Endothelial cell of umbilical vein (primary cell): ENCODE measurements at regions not wholly inside any gene's neighbourhood (a gene's known extent, or its start where the extent isn't known, plus 50 kb on each side); places are given as distances from the start of the nearest gene placed in this dataset.

Experiments used
- BruUV-seq: library from RNA; stranded (reverse); fragments of 400-500 nt; replicated peaks from 2 replicates; lab custom pipeline; 2021; lab: Mats Ljungman, UMichigan
- CTCF ChIA-PET: fragments of 300-600, 350-600 bp; sonication (Branson Sonifier 250); formaldehyde crosslinking; loops from one replicate; lab custom pipeline; 2021; ENCODE audit warnings: antibody characterized with exemption, inconsistent platforms; lab: Charles Lee
- POLR2A ChIA-PET: fragments of 300-600, 350-600 bp; sonication (Branson Sonifier 250); formaldehyde crosslinking; loops from one replicate; lab custom pipeline; 2021; ENCODE audit warnings: antibody characterized with exemption, inconsistent platforms; lab: Charles Lee
- DNase-seq: peaks from one replicate; pipeline ENCODE4 v3.0.0-alpha.2; 2011; ENCODE audit warnings: low read depth, low spot score
- FAIRE-seq: peaks from 2 replicates; lab custom pipeline; 2011; peaks lifted over from hg19 to GRCh38; lab: Jason Lieb, UNC
- H2AFZ ChIP-seq: 2 replicates; pipeline ENCODE4 v1.6.0; 2012; ENCODE audit warnings: low read depth, low read length, control low read depth, inconsistent platforms
- H3K27ac ChIP-seq: 2 replicates; pipeline ENCODE4 v1.5.1; 2011; ENCODE audit warnings: low read depth, mild to moderate bottlenecking, control low read depth, low read length, moderate library complexity; ENCODE audit not compliant: insufficient read depth
- H3K27me3 ChIP-seq, 2 experiments: 2 replicates each; pipeline versions ENCODE4 v1.6.0 to v1.6.1; 2011; ENCODE audit warnings: low read length in 2 of 2, mixed read lengths in 1 of 2; ENCODE audit not compliant: control insufficient read depth in 2 of 2, insufficient read depth in 2 of 2
- H3K36me3 ChIP-seq, 2 experiments: 2 replicates in 1 of 2; 3 replicates in 1 of 2; pipeline ENCODE4 v1.5.1; 2011; ENCODE audit warnings: low read length in 2 of 2, mild to moderate bottlenecking in 1 of 2, moderate library complexity in 1 of 2; ENCODE audit not compliant: control insufficient read depth in 2 of 2, insufficient read depth in 2 of 2; ENCODE audit errors: extremely low read depth in 1 of 2
- H3K4me1 ChIP-seq: 3 replicates; pipeline ENCODE4 v1.5.1; 2011; ENCODE audit warnings: mild to moderate bottlenecking, low read length; ENCODE audit not compliant: control insufficient read depth, insufficient read depth; ENCODE audit errors: extremely low read depth
- H3K4me2 ChIP-seq: 2 replicates; pipeline ENCODE4 v1.6.1; 2011; ENCODE audit warnings: low read length, control low read depth, mixed read lengths; ENCODE audit not compliant: insufficient read depth
- H3K4me3 ChIP-seq, 3 experiments: fragments of 200-600 bp in 1 of 3; sonication (generic), shearing (Covaris generic) in 1 of 3; replicated peaks in 1 of 3; 2 replicates each; pipeline ENCODE4 v1.5.1; 2011 to 2016; ENCODE audit warnings: control low read depth in 3 of 3, low read length in 3 of 3, mild to moderate bottlenecking in 2 of 3, inconsistent platforms in 1 of 3, low read depth in 1 of 3, moderate library complexity in 1 of 3; ENCODE audit not compliant: insufficient read depth in 1 of 3
- H3K79me2 ChIP-seq: 2 replicates; pipeline ENCODE4 v1.6.0; 2012; ENCODE audit warnings: low read length, inconsistent platforms; ENCODE audit not compliant: control insufficient read depth, insufficient read depth
- H3K9ac ChIP-seq: replicated peaks from 2 replicates; pipeline ENCODE3; 2011; ENCODE audit warnings: low read length, control low read depth; ENCODE audit not compliant: insufficient read depth; ENCODE audit errors: extremely low read depth
- H3K9me1 ChIP-seq: replicated peaks from 3 replicates; pipeline ENCODE4 v1.6.0; 2011; ENCODE audit warnings: mild to moderate bottlenecking, low read length; ENCODE audit not compliant: control insufficient read depth, insufficient read depth; ENCODE audit errors: extremely low read depth
- H3K9me3 ChIP-seq: replicated peaks from 2 replicates; pipeline ENCODE4 v1.5.1; 2012; ENCODE audit warnings: low read length, inconsistent platforms; ENCODE audit not compliant: control insufficient read depth, insufficient read depth
- H4K20me1 ChIP-seq: replicated peaks from 2 replicates; pipeline ENCODE3; 2011; ENCODE audit warnings: mild to moderate bottlenecking, low read length; ENCODE audit not compliant: control insufficient read depth, insufficient read depth; ENCODE audit errors: extremely low read depth
- EZH2 ChIP-seq: IDR thresholded peaks from 2 replicates; pipeline ENCODE4 v1.6.1; 2012; ENCODE audit warnings: borderline replicate concordance, low read depth, mild to moderate bottlenecking, moderate library complexity, low read length, inconsistent platforms; ENCODE audit not compliant: severe bottlenecking
- FOS ChIP-seq: IDR thresholded peaks from 2 replicates; pipeline ENCODE4 v1.6.1; 2011; ENCODE audit warnings: mild to moderate bottlenecking, low read length, moderate library complexity, borderline replicate concordance; ENCODE audit not compliant: insufficient read depth
- GATA2 ChIP-seq: IDR thresholded peaks from 2 replicates; pipeline ENCODE4 v1.7.0; 2011; ENCODE audit warnings: low read depth, mild to moderate bottlenecking, moderate library complexity, mixed read lengths, low read length; ENCODE audit not compliant: insufficient read length, insufficient read depth
- JUN ChIP-seq: IDR thresholded peaks from 2 replicates; pipeline ENCODE4 v1.6.1; 2011; ENCODE audit warnings: borderline replicate concordance, low read depth; ENCODE audit not compliant: insufficient read length, insufficient read depth
- MYC ChIP-seq: IDR thresholded peaks from one replicate; pipeline ENCODE4 v1.6.1; 2011; ENCODE audit warnings: mild to moderate bottlenecking, low read depth, low read length
- POLR2A ChIP-seq: IDR thresholded peaks from 2 replicates; pipeline ENCODE4 v1.6.1; 2012; ENCODE audit warnings: low read depth, mild to moderate bottlenecking, control low read depth, low read length
- POLR2AphosphoS5 ChIP-seq: IDR thresholded peaks from 2 replicates; pipeline ENCODE4 v1.6.1; 2012; ENCODE audit warnings: low read depth, mild to moderate bottlenecking, control low read depth, low read length, moderate library complexity; ENCODE audit not compliant: insufficient read depth
- dilution Hi-C: fragments of 300-500 bp; cut with MboI; formaldehyde crosslinking; loops from one replicate; pipeline ENCODE4 v1.15.0; 2019; ENCODE audit warnings: low sequenced_read_pairs; ENCODE audit not compliant: extremely low pct_ligation_motif_present
- intact Hi-C: fragments of 100-400 bp; cut with micrococcal nuclease; formaldehyde crosslinking; loops from one replicate; pipeline ENCODE4 v1.10.0; 2022
- TF ChIP-seq, protein P1 (sequence below), 2 donors: IDR thresholded peaks; 1 replicate in 1 of 2; 2 replicates in 1 of 2; pipeline ENCODE4 v1.5.1; 2011; ENCODE audit warnings: low read length in 2 of 2, mild to moderate bottlenecking in 2 of 2, moderate library complexity in 2 of 2, control low read depth in 1 of 2, inconsistent platforms in 1 of 2, low read depth in 1 of 2; ENCODE audit not compliant: insufficient read depth in 1 of 2; ENCODE audit errors: extremely low read depth in 1 of 2
- TF ChIP-seq, protein P2 (sequence below): IDR thresholded peaks from 2 replicates; pipeline ENCODE4 v1.6.1; 2011; ENCODE audit not compliant: insufficient read depth, insufficient read length

- H3K4me3 ChIP-seq = no peak overlapping the region
- TF ChIP-seq EZH2 (no peak), POLR2AphosphoS5 (no peak), GATA2 (no peak), POLR2A (no peak), JUN (no peak), FOS (no peak), MYC (no peak)
- TF ChIP-seq, protein P1, sequence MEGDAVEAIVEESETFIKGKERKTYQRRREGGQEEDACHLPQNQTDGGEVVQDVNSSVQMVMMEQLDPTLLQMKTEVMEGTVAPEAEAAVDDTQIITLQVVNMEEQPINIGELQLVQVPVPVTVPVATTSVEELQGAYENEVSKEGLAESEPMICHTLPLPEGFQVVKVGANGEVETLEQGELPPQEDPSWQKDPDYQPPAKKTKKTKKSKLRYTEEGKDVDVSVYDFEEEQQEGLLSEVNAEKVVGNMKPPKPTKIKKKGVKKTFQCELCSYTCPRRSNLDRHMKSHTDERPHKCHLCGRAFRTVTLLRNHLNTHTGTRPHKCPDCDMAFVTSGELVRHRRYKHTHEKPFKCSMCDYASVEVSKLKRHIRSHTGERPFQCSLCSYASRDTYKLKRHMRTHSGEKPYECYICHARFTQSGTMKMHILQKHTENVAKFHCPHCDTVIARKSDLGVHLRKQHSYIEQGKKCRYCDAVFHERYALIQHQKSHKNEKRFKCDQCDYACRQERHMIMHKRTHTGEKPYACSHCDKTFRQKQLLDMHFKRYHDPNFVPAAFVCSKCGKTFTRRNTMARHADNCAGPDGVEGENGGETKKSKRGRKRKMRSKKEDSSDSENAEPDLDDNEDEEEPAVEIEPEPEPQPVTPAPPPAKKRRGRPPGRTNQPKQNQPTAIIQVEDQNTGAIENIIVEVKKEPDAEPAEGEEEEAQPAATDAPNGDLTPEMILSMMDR (IDR thresholded peaks at IDR 0.05; ENCODE audit: extremely low read depth in 1 of 2, insufficient read depth in 1 of 2, low read depth in 1 of 2, low read length in 2 of 2) = no peak
- TF ChIP-seq, protein P2, sequence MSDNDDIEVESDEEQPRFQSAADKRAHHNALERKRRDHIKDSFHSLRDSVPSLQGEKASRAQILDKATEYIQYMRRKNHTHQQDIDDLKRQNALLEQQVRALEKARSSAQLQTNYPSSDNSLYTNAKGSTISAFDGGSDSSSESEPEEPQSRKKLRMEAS = no peak
- intact Hi-C loops (no loop called here), dilution Hi-C loops (no loop called here)
- no peak overlapping the region for H3K27ac ChIP-seq
- ChIA-PET CTCF (no interaction called here), POLR2A (no interaction called here)
- no peaks in the 10 kb centered on the region for H3K79me2 ChIP-seq
- no peaks in the 10 kb centered on the region for H3K9me1 ChIP-seq
- no peaks in the 10 kb centered on the region for H4K20me1 ChIP-seq
- no peaks in the 10 kb centered on the region for H3K4me1 ChIP-seq
- no peak overlapping the region for H3K4me2 ChIP-seq
- no peaks in the 10 kb centered on the region for H3K9me3 ChIP-seq
- BruUV-seq = no TSS peak
- H3K36me3 ChIP-seq = no peaks in the 10 kb centered on the region
- H3K27me3 ChIP-seq = no peaks in the 10 kb centered on the region
- DNase-seq (no peak), FAIRE-seq (no peak)
- no peak overlapping the region for H3K9ac ChIP-seq
- no peak overlapping the region for H2AFZ ChIP-seq
These were observed 173.4 kb upstream of the FANCL start for GRCh38 chr2:58414506-58414905.
